ENCODE measurements at regions not wholly inside any gene's neighbourhood (a gene's known extent, or its start where the extent isn't known, plus 50 kb on each side); places are given as distances from the start of the nearest gene placed in this dataset.

GRCh38 chr1:102758418-102758817, 349.9 kb downstream of the COL11A1 start:
- TF ChIP-seq CTCF (IDR thresholded peaks at IDR 0.05) (no peak), ZFX (IDR thresholded peaks at IDR 0.05; ENCODE audit: borderline replicate concordance) (no peak)
